Common myeloid progenitor, CD34-positive (primary cell): ENCODE measurements at regions not wholly inside any gene's neighbourhood (a gene's known extent, or its start where the extent isn't known, plus 50 kb on each side); places are given as distances from the start of the nearest gene placed in this dataset.

ENCODE experiments used
- CTCF ChIA-PET: fragments of 350-600 bp; sonication (Branson Sonifier 250); formaldehyde crosslinking; loops from one replicate; lab custom pipeline; 2021; ENCODE audit warnings: antibody characterized with exemption; lab: Charles Lee
- POLR2A ChIA-PET: fragments of 350-600 bp; sonication (Branson Sonifier 250); formaldehyde crosslinking; loops from one replicate; lab custom pipeline; 2021; ENCODE audit warnings: antibody characterized with exemption; lab: Charles Lee
- DNase-seq, 3 donors: peaks; one replicate each; pipeline versions ENCODE4 v3.0.0 to v3.0.0-alpha.2; 2013
- H3K27ac ChIP-seq, 2 experiments: 1 replicate in 1 of 2; 2 replicates in 1 of 2; pipeline ENCODE4 v1.7.0; 2013; ENCODE audit warnings: inconsistent platforms in 2 of 2, low read length in 2 of 2, mild to moderate bottlenecking in 2 of 2, low read depth in 1 of 2, moderate library complexity in 1 of 2; ENCODE audit not compliant: severe bottlenecking in 2 of 2, insufficient read depth in 1 of 2, poor library complexity in 1 of 2
- H3K27me3 ChIP-seq, 5 experiments: replicated peaks in 2 of 5; 1 replicate in 3 of 5; 2 replicates in 2 of 5; pipeline versions ENCODE4 v1.6.1 to v1.7.0; 2013; ENCODE audit warnings: low read length in 4 of 5, mild to moderate bottlenecking in 2 of 5, moderate library complexity in 2 of 5, inconsistent platforms in 1 of 5; ENCODE audit not compliant: insufficient read depth in 5 of 5, control insufficient read depth in 4 of 5
- H3K36me3 ChIP-seq, 4 experiments: 1 replicate in 2 of 4; 2 replicates in 2 of 4; pipeline versions ENCODE4 v1.6.1 to v1.7.0; 2013; ENCODE audit warnings: low read length in 3 of 4, control low read depth in 1 of 4, mild to moderate bottlenecking in 1 of 4; ENCODE audit not compliant: control insufficient read depth in 4 of 4, insufficient read depth in 4 of 4
- H3K4me1 ChIP-seq, 4 experiments: 1 replicate in 3 of 4; 2 replicates in 1 of 4; pipeline versions ENCODE4 v1.6.1 to v1.7.1; 2013; ENCODE audit warnings: low read length in 3 of 4, mild to moderate bottlenecking in 3 of 4, control low read depth in 1 of 4, inconsistent platforms in 1 of 4, moderate library complexity in 1 of 4; ENCODE audit not compliant: control insufficient read depth in 4 of 4, insufficient read depth in 4 of 4; ENCODE audit errors: control extremely low read depth in 1 of 4
- H3K4me3 ChIP-seq, 7 experiments: 1 replicate in 4 of 7; 2 replicates in 3 of 7; pipeline versions ENCODE4 v1.5.1 to v1.7.0; 2013; ENCODE audit warnings: mild to moderate bottlenecking in 7 of 7, low read length in 6 of 7, moderate library complexity in 6 of 7, inconsistent platforms in 2 of 7, low read depth in 2 of 7, control low read depth in 1 of 7; ENCODE audit not compliant: insufficient read depth in 4 of 7, control insufficient read depth in 1 of 7; ENCODE audit errors: extremely low read depth in 1 of 7
- H3K9me3 ChIP-seq, 5 experiments: 1 replicate in 4 of 5; 2 replicates in 1 of 5; pipeline versions ENCODE4 v1.6.1 to v1.7.1; 2013; ENCODE audit warnings: low read length in 4 of 5, mild to moderate bottlenecking in 2 of 5, inconsistent platforms in 1 of 5, low read depth in 1 of 5, moderate library complexity in 1 of 5; ENCODE audit not compliant: control insufficient read depth in 4 of 5, insufficient read depth in 2 of 5; ENCODE audit errors: control extremely low read depth in 1 of 5
- WGBS: methylation state at CpG from one replicate; pipeline ENCODE4 v1.1.5; 2013; ENCODE audit not compliant: insufficient coverage; 5-methylcytosine and 5-hydroxymethylcytosine counted together

GRCh38 chr4:25590171-25590570 lies 65.5 kb upstream of the SLC34A2 start:
- POLR2A ChIA-PET: no interaction called here
- Histone ChIP-seq H3K27ac (no peak overlapping the region), H3K9me3 (peaks cover 0 to under 1% (median 0%) of the 10 kb centered on the region in 5 experiments), H3K27me3 (peaks cover 0 to 2% (median 0%) of the 10 kb centered on the region in 5 experiments), H3K4me1 (no peaks in the 10 kb centered on the region), H3K36me3 (no peaks in the 10 kb centered on the region), H3K4me3 (no peak overlapping the region)
- 88% methylated on average over 5 of the region's 5 CpGs for WGBS
- no peak for DNase-seq
- CTCF ChIA-PET: no interaction called here

GRCh38 chr4:25592736-25593135 lies 62.9 kb upstream of the SLC34A2 start:
- Histone ChIP-seq H3K4me3 (no peak overlapping the region), H3K27ac (no peak overlapping the region), H3K27me3 (peaks cover 0 to 2% (median 0%) of the 10 kb centered on the region in 5 experiments), H3K9me3 (peaks cover 0 to 10% (median 4%) of the 10 kb centered on the region in 5 experiments), H3K4me1 (no peaks in the 10 kb centered on the region), H3K36me3 (no peaks in the 10 kb centered on the region)
- POLR2A ChIA-PET: no interaction called here
- CTCF ChIA-PET: no interaction called here
- 93% methylated on average over 3 of the region's 5 CpGs for WGBS
- no peak for DNase-seq
